AG10803 (cell line): ENCODE measurements at regions not wholly inside any gene's neighbourhood (a gene's known extent, or its start where the extent isn't known, plus 50 kb on each side); places are given as distances from the start of the nearest gene placed in this dataset.

Experiments used
- DNase-seq: peaks from one replicate; pipeline ENCODE4 v3.0.0; 2010; ENCODE audit warnings: low read depth
- H3K4me3 ChIP-seq: 2 replicates; pipeline ENCODE4 v1.5.1; 2011; ENCODE audit warnings: mild to moderate bottlenecking, low read length, control low read depth
- TF ChIP-seq, protein P1 (sequence below): conservative IDR thresholded peaks from 2 replicates; pipeline ENCODE4 v1.5.1; 2011; ENCODE audit warnings: mild to moderate bottlenecking, low read length, control low read depth, inconsistent platforms

DNA sequence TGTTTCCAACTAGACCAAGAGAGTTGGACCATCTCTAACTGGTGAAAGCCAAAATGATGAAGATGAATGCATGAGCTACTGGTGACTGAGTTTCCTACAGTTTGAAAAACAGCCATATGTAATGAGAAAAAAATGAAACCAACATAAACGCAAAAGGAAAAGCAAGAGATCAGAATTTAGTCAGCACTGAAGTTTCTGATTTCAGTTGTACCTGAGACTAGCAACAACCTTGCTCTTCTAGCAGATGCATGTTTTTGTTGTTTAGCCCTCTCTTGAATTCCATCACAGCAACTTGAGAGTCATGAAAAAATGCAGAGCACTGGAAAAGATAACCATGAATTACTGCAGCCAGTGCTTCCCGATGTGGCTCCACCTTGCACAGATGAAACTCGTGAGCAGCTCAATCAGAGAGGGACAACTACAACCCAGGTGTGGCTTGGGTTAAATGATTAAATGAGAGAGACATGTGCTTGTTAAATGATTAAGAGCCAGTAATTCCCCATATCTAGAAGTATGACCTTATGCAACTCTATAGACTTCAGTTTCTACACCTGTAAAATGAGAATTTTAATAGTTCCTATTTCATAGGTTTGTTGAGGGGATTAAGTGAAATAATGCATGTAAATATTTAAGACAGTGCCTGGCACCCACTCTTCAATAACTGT, 104.8 kb downstream of the ELOVL4 start:
- no peak overlapping the region for H3K4me3 ChIP-seq
- TF ChIP-seq, protein P1, sequence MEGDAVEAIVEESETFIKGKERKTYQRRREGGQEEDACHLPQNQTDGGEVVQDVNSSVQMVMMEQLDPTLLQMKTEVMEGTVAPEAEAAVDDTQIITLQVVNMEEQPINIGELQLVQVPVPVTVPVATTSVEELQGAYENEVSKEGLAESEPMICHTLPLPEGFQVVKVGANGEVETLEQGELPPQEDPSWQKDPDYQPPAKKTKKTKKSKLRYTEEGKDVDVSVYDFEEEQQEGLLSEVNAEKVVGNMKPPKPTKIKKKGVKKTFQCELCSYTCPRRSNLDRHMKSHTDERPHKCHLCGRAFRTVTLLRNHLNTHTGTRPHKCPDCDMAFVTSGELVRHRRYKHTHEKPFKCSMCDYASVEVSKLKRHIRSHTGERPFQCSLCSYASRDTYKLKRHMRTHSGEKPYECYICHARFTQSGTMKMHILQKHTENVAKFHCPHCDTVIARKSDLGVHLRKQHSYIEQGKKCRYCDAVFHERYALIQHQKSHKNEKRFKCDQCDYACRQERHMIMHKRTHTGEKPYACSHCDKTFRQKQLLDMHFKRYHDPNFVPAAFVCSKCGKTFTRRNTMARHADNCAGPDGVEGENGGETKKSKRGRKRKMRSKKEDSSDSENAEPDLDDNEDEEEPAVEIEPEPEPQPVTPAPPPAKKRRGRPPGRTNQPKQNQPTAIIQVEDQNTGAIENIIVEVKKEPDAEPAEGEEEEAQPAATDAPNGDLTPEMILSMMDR = no peak
- DNase-seq = no peak

DNA sequence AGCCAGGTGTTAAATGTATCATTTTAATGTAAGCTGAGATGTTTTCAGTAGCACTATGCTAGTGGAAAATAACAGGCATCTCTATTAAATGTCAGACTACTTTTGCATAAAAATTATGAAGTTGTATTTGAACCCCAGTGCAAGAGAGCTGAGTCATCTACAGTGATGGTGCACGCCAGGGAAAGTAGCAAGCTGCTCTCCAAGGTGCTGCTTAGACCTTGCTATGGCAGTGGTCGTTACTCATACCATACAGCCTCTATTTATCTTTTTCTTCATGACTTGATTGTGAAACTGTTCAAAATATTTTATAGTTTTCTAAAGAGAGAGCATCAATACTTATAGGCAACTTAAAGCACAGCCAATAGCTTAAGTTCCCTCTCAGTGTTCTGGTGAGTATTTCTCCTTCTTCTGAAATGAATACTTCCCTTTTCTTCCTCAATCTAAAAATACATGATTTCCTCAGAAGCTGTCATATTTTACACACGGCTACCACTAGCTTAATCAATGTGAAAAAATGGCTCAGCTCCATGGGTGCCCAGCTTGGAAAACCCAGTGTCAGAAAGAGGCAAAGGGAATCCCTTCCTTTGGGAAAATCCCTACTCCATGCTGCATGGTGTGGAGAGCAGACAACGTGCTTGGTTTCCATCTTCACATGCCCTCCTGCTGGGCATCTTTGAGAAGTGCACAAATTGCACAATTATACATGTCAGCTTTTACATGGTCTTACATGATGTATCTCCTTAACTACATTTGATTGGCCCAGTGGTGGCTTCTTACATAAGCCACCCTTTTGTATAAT, 105.6 kb downstream of the ELOVL4 start:
- no peak for DNase-seq
- TF ChIP-seq, protein P1 = no peak

DNA sequence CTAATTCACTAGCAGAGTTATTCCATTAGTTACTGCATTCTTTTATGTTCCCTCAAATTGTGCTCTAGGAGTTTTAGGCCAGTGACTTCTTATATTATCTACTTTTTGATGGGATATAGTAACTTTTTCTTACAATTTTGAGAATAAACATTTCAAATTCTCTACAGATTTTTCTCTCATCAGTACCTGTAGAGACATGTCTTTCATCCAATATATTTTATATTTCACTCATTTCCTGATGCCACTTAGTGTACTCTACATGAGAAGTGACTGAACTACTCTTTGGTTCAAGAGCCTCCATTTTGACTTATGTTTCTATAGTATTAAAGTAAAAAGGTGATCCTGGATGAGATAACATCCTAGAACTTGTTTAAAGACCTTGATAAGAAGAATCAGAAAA, 108.5 kb downstream of the ELOVL4 start:
- no peak for DNase-seq
- TF ChIP-seq, protein P1 = no peak

More for the DNA sequence above, 105.6 kb downstream of the ELOVL4 start:
- H3K4me3 ChIP-seq = no peak overlapping the region

DNA sequence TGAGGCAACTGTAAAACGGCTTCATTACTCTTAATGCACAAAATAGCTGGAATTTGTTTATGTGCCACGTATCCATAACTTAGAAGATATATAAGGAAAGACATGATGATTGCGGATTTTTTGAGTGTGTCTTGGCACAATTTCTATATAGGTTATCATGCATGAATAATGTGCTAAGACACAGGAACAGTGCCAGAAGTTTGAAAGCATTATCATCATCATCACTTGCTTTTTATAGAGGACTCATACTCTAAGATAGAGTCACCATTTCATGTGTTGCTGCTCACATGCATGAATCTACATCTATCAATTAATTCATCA, 113.4 kb downstream of the ELOVL4 start:
- no peak overlapping the region for H3K4me3 ChIP-seq
- DNase-seq = no peak
- TF ChIP-seq, protein P1 = no peak

More for the DNA sequence above, 108.5 kb downstream of the ELOVL4 start:
- no peak overlapping the region for H3K4me3 ChIP-seq

DNA sequence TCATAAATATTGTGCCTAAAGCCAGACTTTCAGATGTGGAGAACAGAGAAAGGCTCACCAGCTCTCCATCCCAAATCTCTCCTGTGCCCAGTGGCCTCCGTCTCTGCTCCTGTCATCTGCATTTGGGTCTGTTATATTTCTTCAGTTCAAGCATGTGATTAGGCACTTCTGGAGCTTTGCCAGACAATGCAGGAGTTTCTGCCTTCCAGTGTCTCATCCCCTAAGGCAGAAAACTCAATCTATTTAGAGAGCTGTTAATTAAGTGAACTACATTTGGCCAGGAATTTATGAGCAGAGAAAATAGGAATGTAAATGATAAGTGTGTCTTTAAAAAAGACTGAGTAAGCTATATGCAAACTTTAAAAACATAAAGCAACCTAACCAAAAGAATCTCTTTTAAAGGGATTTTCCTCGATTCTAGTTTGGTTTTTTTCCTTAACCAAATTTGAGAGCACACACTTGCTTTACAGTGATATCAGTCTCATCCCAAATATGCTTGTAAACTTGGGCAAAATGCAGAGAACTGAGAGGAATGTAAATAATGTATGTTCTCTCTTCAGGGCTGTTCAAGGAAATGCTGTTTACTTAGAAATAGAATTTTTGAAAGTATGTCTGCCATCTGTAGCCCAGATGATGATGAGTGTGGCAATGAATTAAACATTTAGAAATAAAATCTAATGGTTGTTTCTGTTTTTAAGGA, 113.9 kb downstream of the ELOVL4 start:
- no peak overlapping the region for H3K4me3 ChIP-seq
- peak; percentile 10 for DNase-seq
- TF ChIP-seq, protein P1 = no peak

DNA sequence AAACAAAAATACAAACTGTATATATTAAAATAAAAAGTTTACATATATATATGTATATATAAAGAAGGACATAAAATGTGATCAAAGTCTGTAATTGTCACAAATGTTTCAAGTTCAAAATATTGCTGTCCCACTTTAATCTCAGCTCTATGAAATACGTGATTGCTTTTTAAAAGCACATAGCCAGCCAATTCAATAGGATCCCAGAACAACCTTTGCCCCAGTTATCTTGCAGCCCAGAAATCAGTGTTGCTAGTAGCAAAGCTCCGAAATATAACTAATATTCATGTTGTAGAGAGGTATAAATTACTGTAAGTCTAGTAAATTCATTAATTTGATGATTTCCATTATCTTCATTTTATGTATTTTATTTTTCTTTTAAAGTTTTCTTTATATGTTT, 114.6 kb downstream of the ELOVL4 start:
- TF ChIP-seq, protein P1 = no peak
- no peak for DNase-seq

More for the DNA sequence above, 114.6 kb downstream of the ELOVL4 start:
- H3K4me3 ChIP-seq = no peak overlapping the region
